ENCODE measurements at regions not wholly inside any gene's neighbourhood (a gene's known extent, or its start where the extent isn't known, plus 50 kb on each side); places are given as distances from the start of the nearest gene placed in this dataset.
"Not testable (repeated sequence)": the region's sequence is repeated elsewhere in the genome, so short reads cannot be mapped to it uniquely, and the experiment has no call there.

GRCh38 chr7:52752891-52753290 lies 282.5 kb upstream of the POM121L12 start:
- H3K4me3 ChIP-seq (ENCODE audit: low read depth, low read length) = no peak overlapping the region
- DNase-seq (ENCODE audit: low read depth) = no peak
- TF ChIP-seq, protein P1, sequence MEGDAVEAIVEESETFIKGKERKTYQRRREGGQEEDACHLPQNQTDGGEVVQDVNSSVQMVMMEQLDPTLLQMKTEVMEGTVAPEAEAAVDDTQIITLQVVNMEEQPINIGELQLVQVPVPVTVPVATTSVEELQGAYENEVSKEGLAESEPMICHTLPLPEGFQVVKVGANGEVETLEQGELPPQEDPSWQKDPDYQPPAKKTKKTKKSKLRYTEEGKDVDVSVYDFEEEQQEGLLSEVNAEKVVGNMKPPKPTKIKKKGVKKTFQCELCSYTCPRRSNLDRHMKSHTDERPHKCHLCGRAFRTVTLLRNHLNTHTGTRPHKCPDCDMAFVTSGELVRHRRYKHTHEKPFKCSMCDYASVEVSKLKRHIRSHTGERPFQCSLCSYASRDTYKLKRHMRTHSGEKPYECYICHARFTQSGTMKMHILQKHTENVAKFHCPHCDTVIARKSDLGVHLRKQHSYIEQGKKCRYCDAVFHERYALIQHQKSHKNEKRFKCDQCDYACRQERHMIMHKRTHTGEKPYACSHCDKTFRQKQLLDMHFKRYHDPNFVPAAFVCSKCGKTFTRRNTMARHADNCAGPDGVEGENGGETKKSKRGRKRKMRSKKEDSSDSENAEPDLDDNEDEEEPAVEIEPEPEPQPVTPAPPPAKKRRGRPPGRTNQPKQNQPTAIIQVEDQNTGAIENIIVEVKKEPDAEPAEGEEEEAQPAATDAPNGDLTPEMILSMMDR (IDR thresholded peaks at IDR 0.05; ENCODE audit: insufficient read depth, low read depth, low read length) = no peak

DNA sequence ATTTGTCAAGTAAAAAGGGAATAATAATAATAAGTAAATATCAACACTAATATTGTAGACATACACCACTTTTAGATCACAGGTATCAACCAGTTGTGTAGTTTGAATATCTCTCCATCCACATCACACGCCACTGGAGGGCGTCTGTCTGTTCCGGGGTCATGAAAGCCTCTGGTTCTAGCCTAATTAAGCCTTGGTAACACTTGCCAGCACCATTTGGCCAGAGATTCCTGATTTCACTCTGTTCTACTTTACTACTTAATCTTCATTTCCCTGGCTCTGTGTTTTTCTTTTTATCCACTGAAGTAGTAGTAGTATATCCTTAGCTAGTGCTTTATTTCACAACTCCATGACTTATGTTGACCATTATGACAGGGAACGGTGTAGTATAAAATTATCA lies 285.6 kb upstream of the POM121L12 start:
- TF ChIP-seq, protein P1 (IDR thresholded peaks at IDR 0.05; ENCODE audit: insufficient read depth, low read depth, low read length) = no peak
- no peak overlapping the region for H3K4me3 ChIP-seq (ENCODE audit: low read depth, low read length)
- no peak for DNase-seq (ENCODE audit: low read depth)

DNA sequence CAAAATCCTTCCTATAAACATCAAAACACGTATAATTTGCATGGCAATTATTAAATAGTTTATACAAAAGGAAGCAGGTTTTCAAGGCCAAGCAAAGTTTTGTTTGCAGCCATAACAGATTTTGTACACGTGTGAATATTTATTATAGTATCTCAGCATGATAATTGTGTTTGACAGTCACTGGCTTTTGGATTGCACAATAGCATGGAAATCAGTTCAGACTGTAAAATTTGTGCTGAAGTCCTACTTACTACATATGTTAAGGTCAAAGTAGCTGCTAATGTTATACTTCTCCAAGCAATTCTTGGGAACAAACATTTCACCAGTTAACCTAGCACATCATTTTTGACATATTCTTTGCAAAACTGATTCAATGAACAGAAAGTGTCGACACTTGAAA lies 287.6 kb upstream of the POM121L12 start:
- TF ChIP-seq, protein P1 (IDR thresholded peaks at IDR 0.05; ENCODE audit: insufficient read depth, low read depth, low read length) = no peak
- H3K4me3 ChIP-seq (ENCODE audit: low read depth, low read length) = no peak overlapping the region
- no peak for DNase-seq (ENCODE audit: low read depth)

DNA sequence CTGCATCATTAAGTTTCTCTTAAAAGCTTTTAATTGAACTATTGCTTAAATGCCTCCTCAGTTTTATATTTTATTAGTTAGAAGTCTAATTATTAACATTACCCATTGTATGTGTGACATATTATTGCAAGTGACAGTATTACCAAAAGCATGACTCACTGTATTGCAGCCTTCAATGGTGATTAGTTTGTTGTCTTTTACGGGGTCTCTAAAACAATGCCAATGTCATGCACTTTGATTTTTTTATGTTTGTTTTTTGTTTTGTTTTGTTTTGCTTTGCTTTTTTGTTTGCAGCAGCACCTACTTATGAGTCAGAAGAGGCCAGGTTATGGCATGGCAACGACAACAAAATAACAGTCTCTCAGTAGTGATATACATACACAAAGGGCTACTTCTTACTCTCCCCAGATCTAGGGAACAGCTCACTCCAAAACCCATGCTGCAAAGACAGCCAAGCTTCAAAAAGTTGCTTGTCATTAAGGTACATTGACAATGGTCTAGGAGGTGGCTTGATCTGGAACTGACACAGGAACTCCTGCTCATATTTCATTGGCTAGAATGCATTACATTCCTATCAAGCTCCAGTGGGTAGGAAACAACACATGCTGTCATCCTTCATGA lies 293.7 kb upstream of the POM121L12 start:
- TF ChIP-seq, protein P1 (IDR thresholded peaks at IDR 0.05; ENCODE audit: insufficient read depth, low read depth, low read length) = no peak
- H3K4me3 ChIP-seq (ENCODE audit: low read depth, low read length) = no peak overlapping the region
- no peak for DNase-seq (ENCODE audit: low read depth)

DNA sequence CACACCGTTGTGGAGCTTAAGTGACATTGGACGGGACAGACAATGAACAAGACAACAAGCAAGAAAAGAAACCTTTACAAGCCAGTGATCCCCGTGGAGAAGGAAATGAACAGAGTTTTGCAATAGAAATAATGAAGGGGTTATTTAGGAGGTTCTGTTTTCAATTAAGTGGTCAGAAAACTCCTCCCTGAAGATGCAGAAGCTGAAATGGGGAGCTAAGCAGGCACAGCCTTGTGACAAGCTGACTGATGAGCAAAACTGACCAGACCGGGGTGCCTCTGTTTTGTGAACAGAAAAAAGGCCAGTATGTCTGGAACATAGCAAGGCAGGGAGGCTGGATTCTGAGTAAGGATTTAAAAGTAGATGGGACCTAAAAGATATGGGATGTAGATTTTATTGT lies 299.8 kb upstream of the POM121L12 start:
- no peak for DNase-seq (ENCODE audit: low read depth)
- TF ChIP-seq, protein P1 (IDR thresholded peaks at IDR 0.05; ENCODE audit: insufficient read depth, low read depth, low read length) = no peak

DNA sequence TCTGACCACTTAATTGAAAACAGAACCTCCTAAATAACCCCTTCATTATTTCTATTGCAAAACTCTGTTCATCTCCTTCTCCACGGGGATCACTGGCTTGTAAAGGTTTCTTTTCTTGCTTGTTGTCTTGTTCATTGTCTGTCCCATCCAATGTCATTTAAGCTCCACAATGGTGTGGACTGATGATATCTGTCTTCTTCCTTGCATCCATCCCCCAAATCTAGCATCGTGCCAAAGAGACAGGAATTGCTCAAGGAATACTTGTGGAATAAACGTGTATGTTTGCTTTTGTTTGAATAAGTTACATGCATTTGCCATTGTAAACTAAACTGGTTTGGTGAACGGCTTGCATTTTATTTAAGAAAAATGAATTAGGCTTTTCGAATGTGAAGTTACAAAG lies 306.8 kb upstream of the POM121L12 start:
- H3K4me3 ChIP-seq (ENCODE audit: low read depth, low read length); DNase-seq (ENCODE audit: low read depth): not testable (repeated sequence)

More for the DNA sequence above, 299.8 kb upstream of the POM121L12 start:
- H3K4me3 ChIP-seq (ENCODE audit: low read depth, low read length) = no peak overlapping the region

- TF ChIP-seq, protein P1 (IDR thresholded peaks at IDR 0.05; ENCODE audit: insufficient read depth, low read depth, low read length) = no peak
- DNase-seq (ENCODE audit: low read depth) = no peak
- H3K4me3 ChIP-seq (ENCODE audit: low read depth, low read length) = no peak overlapping the region
Measured at GRCh38 chr7:52727632-52728031, 307.8 kb upstream of the POM121L12 start.

Measured in fibroblast of villous mesenchyme (primary cell).